ENCODE measurements at regions not wholly inside any gene's neighbourhood (a gene's known extent, or its start where the extent isn't known, plus 50 kb on each side); places are given as distances from the start of the nearest gene placed in this dataset.

GRCh38 chr12:63064080-63064479, 86.9 kb downstream of the AVPR1A start:
- DNase-seq = no peak
- WGBS, 2 donors = 55 to 57% methylated on average over 1 of the region's 1 CpG
- H3K27me3 ChIP-seq = no peaks in the 10 kb centered on the region
- H3K9me3 ChIP-seq = no peaks in the 10 kb centered on the region
- no peak overlapping the region for H3K27ac ChIP-seq
- no peaks in the 10 kb centered on the region for H3K4me1 ChIP-seq
- no peak for TF ChIP-seq POLR2A (IDR thresholded peaks at IDR 0.05)
- TF ChIP-seq, protein P1, sequence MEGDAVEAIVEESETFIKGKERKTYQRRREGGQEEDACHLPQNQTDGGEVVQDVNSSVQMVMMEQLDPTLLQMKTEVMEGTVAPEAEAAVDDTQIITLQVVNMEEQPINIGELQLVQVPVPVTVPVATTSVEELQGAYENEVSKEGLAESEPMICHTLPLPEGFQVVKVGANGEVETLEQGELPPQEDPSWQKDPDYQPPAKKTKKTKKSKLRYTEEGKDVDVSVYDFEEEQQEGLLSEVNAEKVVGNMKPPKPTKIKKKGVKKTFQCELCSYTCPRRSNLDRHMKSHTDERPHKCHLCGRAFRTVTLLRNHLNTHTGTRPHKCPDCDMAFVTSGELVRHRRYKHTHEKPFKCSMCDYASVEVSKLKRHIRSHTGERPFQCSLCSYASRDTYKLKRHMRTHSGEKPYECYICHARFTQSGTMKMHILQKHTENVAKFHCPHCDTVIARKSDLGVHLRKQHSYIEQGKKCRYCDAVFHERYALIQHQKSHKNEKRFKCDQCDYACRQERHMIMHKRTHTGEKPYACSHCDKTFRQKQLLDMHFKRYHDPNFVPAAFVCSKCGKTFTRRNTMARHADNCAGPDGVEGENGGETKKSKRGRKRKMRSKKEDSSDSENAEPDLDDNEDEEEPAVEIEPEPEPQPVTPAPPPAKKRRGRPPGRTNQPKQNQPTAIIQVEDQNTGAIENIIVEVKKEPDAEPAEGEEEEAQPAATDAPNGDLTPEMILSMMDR (IDR thresholded peaks at IDR 0.05) = no peak
- H3K36me3 ChIP-seq (ENCODE audit: low read depth, missing control alignments) = no peaks in the 10 kb centered on the region
- no peak overlapping the region for H3K4me3 ChIP-seq
- intact Hi-C loops (cut with DNase I; ENCODE audit: low total_unique reads) = no loop called here

DNA sequence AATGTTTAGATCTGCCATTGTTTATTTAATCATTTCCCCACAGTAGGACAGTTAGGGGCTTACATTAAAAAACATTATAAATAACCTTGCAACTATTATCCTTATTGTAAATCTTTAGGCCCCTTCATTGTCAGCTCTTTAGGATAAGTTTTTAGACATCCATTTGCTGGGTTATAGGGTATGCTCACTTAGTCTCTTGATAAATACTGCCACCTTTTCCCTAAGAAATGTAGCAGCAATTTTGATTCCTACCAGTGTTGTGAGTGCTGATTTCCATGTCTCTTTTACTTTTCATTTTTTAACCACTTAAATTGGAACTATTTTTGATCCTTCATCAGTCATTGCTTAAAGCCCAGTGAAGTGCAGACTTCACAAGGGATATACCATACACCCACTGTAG, 94.4 kb downstream of the AVPR1A start:
- TF ChIP-seq, protein P1 (IDR thresholded peaks at IDR 0.05) = no peak
- no peak for TF ChIP-seq POLR2A (IDR thresholded peaks at IDR 0.05)
- Histone ChIP-seq H3K27ac (no peak overlapping the region), H3K4me3 (no peak overlapping the region), H3K9me3 (no peaks in the 10 kb centered on the region), H3K27me3 (no peaks in the 10 kb centered on the region), H3K4me1 (no peaks in the 10 kb centered on the region), H3K36me3 (ENCODE audit: low read depth, missing control alignments) (peaks cover 2% of the 10 kb centered on the region)
- DNase-seq = no peak
- intact Hi-C loops (cut with DNase I; ENCODE audit: low total_unique reads) = no loop called here

GRCh38 chr12:63052696-63053095, 98.3 kb downstream of the AVPR1A start:
- Histone ChIP-seq H3K9me3 (no peaks in the 10 kb centered on the region), H3K36me3 (ENCODE audit: low read depth, missing control alignments) (peaks cover 2% of the 10 kb centered on the region), H3K4me1 (no peaks in the 10 kb centered on the region), H3K27ac (no peak overlapping the region), H3K27me3 (no peaks in the 10 kb centered on the region), H3K4me3 (no peak overlapping the region)
- intact Hi-C loops (cut with DNase I; ENCODE audit: low total_unique reads) = no loop called here
- DNase-seq = no peak
- no peak for TF ChIP-seq POLR2A (IDR thresholded peaks at IDR 0.05)
- TF ChIP-seq, protein P1 (IDR thresholded peaks at IDR 0.05) = no peak

- WGBS, 2 donors = 0% methylated on average over 1 of the region's 1 CpG
These were observed 103.9 kb downstream of the AVPR1A start for GRCh38 chr12:63047146-63047545.

More at GRCh38 chr12:63047146-63047545, 103.9 kb downstream of the AVPR1A start:
- no peaks in the 10 kb centered on the region for H3K36me3 ChIP-seq (ENCODE audit: low read depth, missing control alignments)
- TF ChIP-seq POLR2A (IDR thresholded peaks at IDR 0.05) = no peak
- TF ChIP-seq, protein P1 (IDR thresholded peaks at IDR 0.05) = no peak
- intact Hi-C loops (cut with DNase I; ENCODE audit: low total_unique reads) = no loop called here
- no peaks in the 10 kb centered on the region for H3K4me1 ChIP-seq
- H3K27ac ChIP-seq = no peak overlapping the region
- no peak overlapping the region for H3K4me3 ChIP-seq
- no peaks in the 10 kb centered on the region for H3K9me3 ChIP-seq
- DNase-seq = no peak
- H3K27me3 ChIP-seq = no peaks in the 10 kb centered on the region
